Liver (tissue), 3 donors: ENCODE measurements at regions not wholly inside any gene's neighbourhood (a gene's known extent, or its start where the extent isn't known, plus 50 kb on each side); places are given as distances from the start of the nearest gene placed in this dataset.

Experiments
- CTCF ChIP-seq: fragments of 150-350 bp; IDR thresholded peaks from 2 replicates; pipeline ENCODE4 v1.5.1; 2017; ENCODE audit warnings: improper control_type of control experiment, low read depth, low read length; ENCODE audit not compliant: missing input control
- RAD21 ChIP-seq, 2 donors: IDR thresholded peaks; 2 replicates each; pipeline ENCODE4 v1.6.1; 2016; ENCODE audit warnings: antibody characterized with exemption in 2 of 2, mild to moderate bottlenecking in 2 of 2
- SP1 ChIP-seq: IDR thresholded peaks from 2 replicates; pipeline ENCODE4 v1.6.1; 2018; ENCODE audit warnings: antibody characterized with exemption, mild to moderate bottlenecking
- TAF1 ChIP-seq: conservative IDR thresholded peaks from 2 replicates; pipeline ENCODE4 v1.6.1; 2016; ENCODE audit warnings: antibody characterized with exemption, mild to moderate bottlenecking
- donor health status: healthy.
- donor health status: healthy.

- TF ChIP-seq CTCF (no peak), RAD21 (IDR thresholded peaks at IDR 0.05) (no peak), TAF1 (no peak), SP1 (no peak)
Observed at GRCh38 chr5:68458416-68459021, 243.0 kb downstream of the PIK3R1 start.
